Colonic mucosa (tissue), 4 donors: ENCODE measurements at regions not wholly inside any gene's neighbourhood (a gene's known extent, or its start where the extent isn't known, plus 50 kb on each side); places are given as distances from the start of the nearest gene placed in this dataset.

Experiments
- DNase-seq: peaks from one replicate; pipeline ENCODE4 v3.0.0-alpha.2; 2020
- H3K27ac ChIP-seq: fragments of 200-600 bp; one replicate; pipeline ENCODE4 v1.8.0; 2021
- H3K27me3 ChIP-seq: fragments of 200-600 bp; one replicate; pipeline ENCODE4 v1.8.0; 2021
- H3K36me3 ChIP-seq: fragments of 200-600 bp; one replicate; pipeline ENCODE4 v1.8.0; 2021
- H3K4me1 ChIP-seq: fragments of 200-600 bp; one replicate; pipeline ENCODE4 v1.8.0; 2021; ENCODE audit warnings: mild to moderate bottlenecking
- H3K4me3 ChIP-seq: fragments of 200-600 bp; one replicate; pipeline ENCODE4 v1.8.0; 2021
- H3K9ac ChIP-seq, 2 donors: one replicate each; pipeline ENCODE4 v1.7.0; 2013; ENCODE audit warnings: control low read depth in 2 of 2, low read depth in 2 of 2, low read length in 2 of 2
- H3K9me3 ChIP-seq: fragments of 200-600 bp; one replicate; pipeline ENCODE4 v1.8.0; 2021
- intact Hi-C: fragments of 100-400 bp; cut with DNase I; formaldehyde crosslinking; loops from one replicate; pipeline ENCODE4 v1.14.1; 2022
- TF ChIP-seq, protein P1 (sequence below): fragments of 200-600 bp; IDR thresholded peaks from one replicate; pipeline ENCODE4 v1.8.0; 2022; ENCODE audit warnings: antibody characterized with exemption, mild to moderate bottlenecking
- donor health status: healthy.
- donor health status: DM: no; HTN: no; CAD: no.
- donor health status: DM: no; HTN: no; CAD: no.

DNA sequence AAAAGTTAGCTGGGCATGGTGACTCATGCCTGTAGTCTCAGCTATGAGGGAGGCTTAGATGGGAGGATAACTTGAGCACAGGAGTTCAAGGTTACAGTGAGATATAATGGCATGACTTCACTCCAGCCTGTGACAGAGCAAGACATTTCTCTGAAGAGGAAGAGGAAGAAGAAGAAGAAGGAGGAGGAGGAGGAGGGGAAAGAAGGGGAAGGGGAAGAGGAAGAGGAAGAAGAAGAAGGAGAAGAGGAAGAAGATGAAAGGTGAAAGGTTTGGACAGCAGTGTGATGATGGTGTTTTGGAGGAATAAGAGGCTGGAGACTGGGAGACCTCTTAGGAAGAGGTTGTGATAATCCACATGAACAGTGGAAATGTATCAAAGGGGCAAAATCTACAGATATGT lies 410.7 kb upstream of the JAG1 start:
- Histone ChIP-seq H3K27me3 (no peaks in the 10 kb centered on the region), H3K4me3 (no peak overlapping the region), H3K4me1 (no peaks in the 10 kb centered on the region), H3K9me3 (no peaks in the 10 kb centered on the region), H3K27ac (no peak overlapping the region), H3K9ac (no peak overlapping the region), H3K36me3 (no peaks in the 10 kb centered on the region)
- TF ChIP-seq, protein P1, sequence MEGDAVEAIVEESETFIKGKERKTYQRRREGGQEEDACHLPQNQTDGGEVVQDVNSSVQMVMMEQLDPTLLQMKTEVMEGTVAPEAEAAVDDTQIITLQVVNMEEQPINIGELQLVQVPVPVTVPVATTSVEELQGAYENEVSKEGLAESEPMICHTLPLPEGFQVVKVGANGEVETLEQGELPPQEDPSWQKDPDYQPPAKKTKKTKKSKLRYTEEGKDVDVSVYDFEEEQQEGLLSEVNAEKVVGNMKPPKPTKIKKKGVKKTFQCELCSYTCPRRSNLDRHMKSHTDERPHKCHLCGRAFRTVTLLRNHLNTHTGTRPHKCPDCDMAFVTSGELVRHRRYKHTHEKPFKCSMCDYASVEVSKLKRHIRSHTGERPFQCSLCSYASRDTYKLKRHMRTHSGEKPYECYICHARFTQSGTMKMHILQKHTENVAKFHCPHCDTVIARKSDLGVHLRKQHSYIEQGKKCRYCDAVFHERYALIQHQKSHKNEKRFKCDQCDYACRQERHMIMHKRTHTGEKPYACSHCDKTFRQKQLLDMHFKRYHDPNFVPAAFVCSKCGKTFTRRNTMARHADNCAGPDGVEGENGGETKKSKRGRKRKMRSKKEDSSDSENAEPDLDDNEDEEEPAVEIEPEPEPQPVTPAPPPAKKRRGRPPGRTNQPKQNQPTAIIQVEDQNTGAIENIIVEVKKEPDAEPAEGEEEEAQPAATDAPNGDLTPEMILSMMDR, result no peak
- DNase-seq, result no peak
- intact Hi-C loops, result no loop called here

GRCh38 chr20:11086970-11087369 lies 413.2 kb upstream of the JAG1 start:
- H3K9ac ChIP-seq, result no peak overlapping the region
- H3K36me3 ChIP-seq, result no peaks in the 10 kb centered on the region
- H3K9me3 ChIP-seq, result no peaks in the 10 kb centered on the region
- TF ChIP-seq, protein P1, result no peak
- no peaks in the 10 kb centered on the region for H3K27me3 ChIP-seq
- intact Hi-C loops, result no loop called here
- H3K27ac ChIP-seq, result no peak overlapping the region
- no peak overlapping the region for H3K4me3 ChIP-seq
- H3K4me1 ChIP-seq, result no peaks in the 10 kb centered on the region
- no peak for DNase-seq

GRCh38 chr20:11090751-11091150 lies 417.0 kb upstream of the JAG1 start:
- H3K27me3 ChIP-seq, result no peaks in the 10 kb centered on the region
- DNase-seq, result no peak
- H3K9ac ChIP-seq, result no peak overlapping the region
- H3K4me1 ChIP-seq, result no peaks in the 10 kb centered on the region
- H3K27ac ChIP-seq, result no peak overlapping the region
- intact Hi-C loops, result no loop called here
- TF ChIP-seq, protein P1, result no peak
- H3K9me3 ChIP-seq, result no peaks in the 10 kb centered on the region
- H3K4me3 ChIP-seq, result no peak overlapping the region
- no peaks in the 10 kb centered on the region for H3K36me3 ChIP-seq

DNA sequence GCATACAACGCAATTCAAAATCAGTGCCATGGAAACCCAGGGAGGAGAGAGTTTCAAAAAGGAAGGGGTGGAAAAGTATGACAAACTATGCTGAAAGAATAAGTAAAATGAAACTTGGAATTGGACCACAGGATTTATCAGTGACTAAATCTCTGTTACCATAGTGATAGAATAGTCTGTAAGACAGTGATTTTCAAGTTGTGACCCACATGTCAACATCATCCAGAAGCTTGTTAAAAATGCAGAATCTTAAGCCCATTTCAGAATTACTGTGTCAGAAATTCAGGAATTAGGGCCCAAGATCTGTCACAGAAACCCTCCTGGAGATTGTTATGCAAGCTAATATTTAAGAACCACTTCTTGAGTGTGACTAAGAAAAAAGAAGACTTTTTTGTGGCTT lies 417.7 kb upstream of the JAG1 start:
- TF ChIP-seq, protein P1, result no peak
- H3K27ac ChIP-seq, result no peak overlapping the region
- no peak overlapping the region for H3K4me3 ChIP-seq
- H3K9ac ChIP-seq, result no peak overlapping the region
- H3K27me3 ChIP-seq, result no peaks in the 10 kb centered on the region
- no peaks in the 10 kb centered on the region for H3K9me3 ChIP-seq
- intact Hi-C loops, result no loop called here
- H3K36me3 ChIP-seq, result no peaks in the 10 kb centered on the region
- no peak for DNase-seq
- H3K4me1 ChIP-seq, result no peaks in the 10 kb centered on the region

DNA sequence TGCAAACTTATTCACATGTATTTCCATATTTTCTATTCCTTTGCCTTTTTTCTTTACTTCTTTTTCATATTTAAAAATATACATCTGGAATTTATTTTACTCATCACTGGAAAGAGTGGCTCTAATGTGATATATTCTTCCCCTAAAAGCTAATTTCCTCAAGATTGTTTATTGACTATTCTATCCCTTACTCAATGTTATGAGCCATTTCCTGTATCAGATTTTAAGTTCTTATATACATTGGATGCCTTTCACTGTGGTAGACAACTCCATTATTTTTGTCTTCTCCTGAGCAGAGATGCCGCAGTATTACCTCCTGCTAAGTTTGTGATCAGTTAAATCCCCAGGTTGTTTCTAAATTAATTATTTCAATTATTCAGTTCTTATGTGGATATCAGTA lies 418.4 kb upstream of the JAG1 start:
- Histone ChIP-seq H3K4me1 (no peaks in the 10 kb centered on the region), H3K27ac (no peak overlapping the region), H3K9ac (no peak overlapping the region), H3K27me3 (no peaks in the 10 kb centered on the region), H3K9me3 (no peaks in the 10 kb centered on the region), H3K4me3 (no peak overlapping the region), H3K36me3 (no peaks in the 10 kb centered on the region)
- TF ChIP-seq, protein P1, result no peak
- intact Hi-C loops, result no loop called here
- DNase-seq, result no peak

DNA sequence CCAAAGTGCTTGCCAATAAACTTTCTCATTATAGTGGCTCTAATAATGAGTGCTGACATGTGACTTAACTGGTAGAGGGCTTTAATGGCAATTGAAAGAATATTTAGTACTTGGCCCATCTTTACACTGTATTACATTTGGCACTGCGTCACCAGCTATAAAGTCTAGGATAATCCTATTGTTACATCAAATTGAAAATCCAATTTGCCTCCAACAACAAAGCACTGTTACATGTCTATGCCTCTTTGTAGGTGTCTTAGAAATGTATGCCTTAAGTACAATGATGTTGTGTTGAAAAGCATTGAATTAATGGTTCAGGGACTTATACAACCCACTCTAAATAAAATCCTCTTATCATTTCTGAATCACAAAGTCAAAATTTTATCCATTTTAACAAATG lies 420.4 kb upstream of the JAG1 start:
- H3K9me3 ChIP-seq, result no peaks in the 10 kb centered on the region
- H3K36me3 ChIP-seq, result no peaks in the 10 kb centered on the region
- H3K4me3 ChIP-seq, result no peak overlapping the region
- no peak for DNase-seq
- H3K9ac ChIP-seq, result no peak overlapping the region
- no peaks in the 10 kb centered on the region for H3K4me1 ChIP-seq
- intact Hi-C loops, result no loop called here
- TF ChIP-seq, protein P1, result no peak
- no peaks in the 10 kb centered on the region for H3K27me3 ChIP-seq
- H3K27ac ChIP-seq, result no peak overlapping the region
